Smooth muscle cell (in vitro differentiated cells): ENCODE measurements at regions not wholly inside any gene's neighbourhood (a gene's known extent, or its start where the extent isn't known, plus 50 kb on each side); places are given as distances from the start of the nearest gene placed in this dataset.
A peak's percentile ranks its signal among the peaks of the same experiment; 100 is the strongest.

Experiments
- DNase-seq: peaks from one replicate; lab custom pipeline; 2025; ENCODE audit not compliant: unreplicated experiment; lab: John Stamatoyannopoulos, UW
- H2AFZ ChIP-seq: fragments of 200-600 bp; sonication (generic); 2 replicates; pipeline ENCODE4 v1.6.0; 2016; ENCODE audit warnings: antibody characterized with exemption, low read depth, mild to moderate bottlenecking
- H3F3A ChIP-seq: fragments of 200-600 bp; sonication (generic); 2 replicates; pipeline ENCODE4 v1.6.0; 2017; ENCODE audit warnings: antibody characterized with exemption, low read depth
- H3K27ac ChIP-seq: fragments of 200-600 bp; sonication (generic); 2 replicates; pipeline ENCODE4 v1.5.1; 2016; ENCODE audit warnings: low read depth, mild to moderate bottlenecking
- H3K27me3 ChIP-seq: fragments of 200-600 bp; sonication (generic); 2 replicates; pipeline ENCODE4 v1.6.1; 2016; ENCODE audit warnings: low read depth, mild to moderate bottlenecking
- H3K36me3 ChIP-seq: fragments of 200-600 bp; sonication (generic); 2 replicates; pipeline ENCODE4 v1.5.1; 2016; ENCODE audit warnings: low read depth
- H3K4me1 ChIP-seq: fragments of 200-600 bp; sonication (generic); 2 replicates; pipeline ENCODE4 v1.5.1; 2016; ENCODE audit warnings: low read depth
- H3K4me2 ChIP-seq: fragments of 200-600 bp; sonication (generic); 2 replicates; pipeline ENCODE4 v1.6.0; 2016; ENCODE audit warnings: mild to moderate bottlenecking
- H3K4me3 ChIP-seq: fragments of 200-600 bp; sonication (generic); 2 replicates; pipeline ENCODE4 v1.5.1; 2016; ENCODE audit warnings: mild to moderate bottlenecking
- H3K79me2 ChIP-seq: fragments of 200-600 bp; sonication (generic); 2 replicates; pipeline ENCODE4 v1.6.0; 2016; ENCODE audit warnings: low read depth, mild to moderate bottlenecking
- H3K9ac ChIP-seq: fragments of 200-600 bp; sonication (generic); 2 replicates; pipeline ENCODE4 v1.6.0; 2016; ENCODE audit warnings: low read depth
- H3K9me3 ChIP-seq: fragments of 200-600 bp; sonication (generic); replicated peaks from 2 replicates; pipeline ENCODE4 v1.5.1; 2016; ENCODE audit warnings: low read depth
- H4K20me1 ChIP-seq: fragments of 200-600 bp; sonication (generic); 2 replicates; pipeline ENCODE4 v1.6.0; 2016; ENCODE audit warnings: low read depth
- CTCF ChIP-seq: fragments of 200-600 bp; sonication (generic); IDR thresholded peaks from 2 replicates; pipeline ENCODE4 v1.5.1; 2017; ENCODE audit warnings: borderline replicate concordance, mild to moderate bottlenecking, antibody characterized with exemption; ENCODE audit not compliant: insufficient read depth, poor library complexity, severe bottlenecking
- WGBS: methylation state at CpG from one replicate; pipeline ENCODE4 v1.1.7; 2016; ENCODE audit warnings: low lambda C conversion rate; 5-methylcytosine and 5-hydroxymethylcytosine counted together

GRCh38 chr14:48788771-48789170, 797.4 kb downstream of the RPS29 start:
- 63% methylated on average over 2 of the region's 2 CpGs for WGBS
- Histone ChIP-seq H3K36me3 (no peaks in the 10 kb centered on the region), H3K4me1 (no peaks in the 10 kb centered on the region), H2AFZ (peak overlapping the region; percentile 40), H4K20me1 (no peaks in the 10 kb centered on the region), H3K27me3 (no peaks in the 10 kb centered on the region), H3K9ac (no peak overlapping the region), H3K79me2 (no peaks in the 10 kb centered on the region), H3F3A (no peaks in the 10 kb centered on the region), H3K4me2 (no peak overlapping the region), H3K9me3 (no peaks in the 10 kb centered on the region), H3K4me3 (no peak overlapping the region), H3K27ac (no peak overlapping the region)
- no peak for DNase-seq
- no peak for TF ChIP-seq CTCF

GRCh38 chr14:48786498-48786897, 799.7 kb downstream of the RPS29 start:
- Histone ChIP-seq H3K4me1 (no peaks in the 10 kb centered on the region), H3K9ac (no peak overlapping the region), H3F3A (no peaks in the 10 kb centered on the region), H3K27me3 (no peaks in the 10 kb centered on the region), H3K79me2 (no peaks in the 10 kb centered on the region), H3K9me3 (no peaks in the 10 kb centered on the region), H3K4me2 (no peak overlapping the region), H2AFZ (no peak overlapping the region), H4K20me1 (no peaks in the 10 kb centered on the region), H3K27ac (no peak overlapping the region), H3K4me3 (no peak overlapping the region), H3K36me3 (no peaks in the 10 kb centered on the region)
- DNase-seq = no peak
- 92% methylated on average over 2 of the region's 2 CpGs for WGBS
- TF ChIP-seq CTCF = no peak

- DNase-seq = no peak
- WGBS = 13% methylated on average over 1 of the region's 1 CpG
Observed at GRCh38 chr14:48771717-48772116, 814.5 kb downstream of the RPS29 start.

More at GRCh38 chr14:48771717-48772116, 814.5 kb downstream of the RPS29 start:
- Histone ChIP-seq H3K27ac (peak overlapping the region; percentile 71), H3K27me3 (no peaks in the 10 kb centered on the region), H3K4me2 (peak overlapping the region; percentile 34), H3K4me1 (no peaks in the 10 kb centered on the region), H2AFZ (no peak overlapping the region), H3K36me3 (no peaks in the 10 kb centered on the region), H4K20me1 (no peaks in the 10 kb centered on the region), H3K9me3 (no peaks in the 10 kb centered on the region), H3F3A (no peaks in the 10 kb centered on the region), H3K79me2 (no peaks in the 10 kb centered on the region), H3K9ac (no peak overlapping the region), H3K4me3 (no peak overlapping the region)
- no peak for TF ChIP-seq CTCF
